ENCODE measurements at regions not wholly inside any gene's neighbourhood (a gene's known extent, or its start where the extent isn't known, plus 50 kb on each side); places are given as distances from the start of the nearest gene placed in this dataset.
"Not testable (repeated sequence)": the region's sequence is repeated elsewhere in the genome, so short reads cannot be mapped to it uniquely, and the experiment has no call there.

GRCh38 chr4:108433832-108434231 is 186.5 kb upstream of the RPL34 start:
- Histone ChIP-seq H3K36me3 (ENCODE audit: control insufficient read depth in 2 of 2, insufficient read depth in 1 of 2, low read length in 2 of 2) (no peaks in the 10 kb centered on the region), H3K9me3 (ENCODE audit: control insufficient read depth, insufficient read depth, low read depth, low read length) (no peaks in the 10 kb centered on the region), H3K4me3 (ENCODE audit: low read depth, low read length) (no peak overlapping the region), H3K4me1 (ENCODE audit: control insufficient read depth, insufficient read depth, low read length) (no peaks in the 10 kb centered on the region), H3K27ac (ENCODE audit: extremely low read depth, low read depth, low read length) (no peak overlapping the region)
- ChIA-PET POLR2A (no interaction called here), CTCF (no interaction called here)
- TF ChIP-seq ZFP41 (tag by site-specific recombination; IDR thresholded peaks at IDR 0.05; ENCODE audit: borderline replicate concordance) (no peak), SP3 (tag by site-specific recombination; IDR thresholded peaks at IDR 0.05) (no peak), ZNF549 (tag by site-specific recombination; IDR thresholded peaks at IDR 0.05) (no peak), GLI4 (tag by site-specific recombination; IDR thresholded peaks at IDR 0.05) (no peak), ZFP69B (tag by site-specific recombination; IDR thresholded peaks at IDR 0.05) (no peak), ZNF16 (tag by site-specific recombination; IDR thresholded peaks at IDR 0.05; ENCODE audit: low read depth) (no peak), ZNF518A (tag by site-specific recombination; conservative IDR thresholded peaks at IDR 0.05; ENCODE audit: low read depth) (no peak), PBX3 (CRISPR knock-in tag; IDR thresholded peaks at IDR 0.05) (no peak), ZNF707 (tag by site-specific recombination; IDR thresholded peaks at IDR 0.05) (no peak), WT1 (tag by site-specific recombination; IDR thresholded peaks at IDR 0.05) (no peak), ZNF624 (tag by site-specific recombination; IDR thresholded peaks at IDR 0.05) (no peak), ZNF157 (tag by site-specific recombination; IDR thresholded peaks at IDR 0.05) (no peak), KLF16 (tag by site-specific recombination; IDR thresholded peaks at IDR 0.05) (no peak)

GRCh38 chr4:108433394-108433793 is 187.0 kb upstream of the RPL34 start:
- H3K9me3 ChIP-seq (ENCODE audit: control insufficient read depth, insufficient read depth, low read depth, low read length); H3K36me3 ChIP-seq (ENCODE audit: control insufficient read depth in 2 of 2, insufficient read depth in 1 of 2, low read length in 2 of 2); CTCF ChIA-PET; H3K27ac ChIP-seq (ENCODE audit: extremely low read depth, low read depth, low read length); H3K4me1 ChIP-seq (ENCODE audit: control insufficient read depth, insufficient read depth, low read length); POLR2A ChIA-PET; H3K4me3 ChIP-seq (ENCODE audit: low read depth, low read length): not testable (repeated sequence)

- H3K4me3 ChIP-seq (ENCODE audit: low read depth, low read length) = no peak overlapping the region
- no peaks in the 10 kb centered on the region for H3K4me1 ChIP-seq (ENCODE audit: control insufficient read depth, insufficient read depth, low read length)
- no peak for TF ChIP-seq ZFP3 (tag by site-specific recombination; IDR thresholded peaks at IDR 0.05; ENCODE audit: low read depth)
- no peak for TF ChIP-seq GLI4 (tag by site-specific recombination; IDR thresholded peaks at IDR 0.05)
- no peak for TF ChIP-seq ZNF585B (tag by site-specific recombination; IDR thresholded peaks at IDR 0.05)
- no peak for TF ChIP-seq ZBTB49 (tag by site-specific recombination; IDR thresholded peaks at IDR 0.05; ENCODE audit: low read depth)
- TF ChIP-seq ZNF274 (IDR thresholded peaks at IDR 0.05; ENCODE audit: low read length) = no peak
- TF ChIP-seq ZNF274 (tag by site-specific recombination; IDR thresholded peaks at IDR 0.05; ENCODE audit: borderline replicate concordance) = no peak
- no peak for TF ChIP-seq IKZF3 (tag by site-specific recombination; IDR thresholded peaks at IDR 0.05)
- TF ChIP-seq ZNF561 (tag by site-specific recombination; IDR thresholded peaks at IDR 0.05; ENCODE audit: borderline replicate concordance) = no peak
- H3K36me3 ChIP-seq (ENCODE audit: control insufficient read depth in 2 of 2, insufficient read depth in 1 of 2, low read length in 2 of 2) = no peaks in the 10 kb centered on the region
- POLR2A ChIA-PET = interaction anchor here (0.6 kb wide), 1 partner anchor 17 kb away, joined by 3 read pairs; no protein-coding TSS in a partner anchor
- H3K27ac ChIP-seq (ENCODE audit: extremely low read depth, low read depth, low read length) = no peak overlapping the region
- H3K9me3 ChIP-seq (ENCODE audit: control insufficient read depth, insufficient read depth, low read depth, low read length) = no peaks in the 10 kb centered on the region
- CTCF ChIA-PET = no interaction called here
These were observed 188.0 kb upstream of the RPL34 start for GRCh38 chr4:108432418-108432817.
